GM12875 (cell line): ENCODE measurements at regions not wholly inside any gene's neighbourhood (a gene's known extent, or its start where the extent isn't known, plus 50 kb on each side); places are given as distances from the start of the nearest gene placed in this dataset.

ENCODE experiments used
- H3K4me3 ChIP-seq: one replicate; pipeline ENCODE4 v1.5.1; 2011; ENCODE audit warnings: low read depth, low read length, control low read depth
- TF ChIP-seq, protein P1 (sequence below): IDR thresholded peaks from 2 replicates; pipeline ENCODE4 v1.5.1; 2011; ENCODE audit warnings: low read depth, mild to moderate bottlenecking, control low read depth, inconsistent platforms, low read length, moderate library complexity, borderline replicate concordance; ENCODE audit not compliant: insufficient read depth

GRCh38 chr1:5231541-5232315, 577.3 kb downstream of the AJAP1 start:
- TF ChIP-seq, protein P1, sequence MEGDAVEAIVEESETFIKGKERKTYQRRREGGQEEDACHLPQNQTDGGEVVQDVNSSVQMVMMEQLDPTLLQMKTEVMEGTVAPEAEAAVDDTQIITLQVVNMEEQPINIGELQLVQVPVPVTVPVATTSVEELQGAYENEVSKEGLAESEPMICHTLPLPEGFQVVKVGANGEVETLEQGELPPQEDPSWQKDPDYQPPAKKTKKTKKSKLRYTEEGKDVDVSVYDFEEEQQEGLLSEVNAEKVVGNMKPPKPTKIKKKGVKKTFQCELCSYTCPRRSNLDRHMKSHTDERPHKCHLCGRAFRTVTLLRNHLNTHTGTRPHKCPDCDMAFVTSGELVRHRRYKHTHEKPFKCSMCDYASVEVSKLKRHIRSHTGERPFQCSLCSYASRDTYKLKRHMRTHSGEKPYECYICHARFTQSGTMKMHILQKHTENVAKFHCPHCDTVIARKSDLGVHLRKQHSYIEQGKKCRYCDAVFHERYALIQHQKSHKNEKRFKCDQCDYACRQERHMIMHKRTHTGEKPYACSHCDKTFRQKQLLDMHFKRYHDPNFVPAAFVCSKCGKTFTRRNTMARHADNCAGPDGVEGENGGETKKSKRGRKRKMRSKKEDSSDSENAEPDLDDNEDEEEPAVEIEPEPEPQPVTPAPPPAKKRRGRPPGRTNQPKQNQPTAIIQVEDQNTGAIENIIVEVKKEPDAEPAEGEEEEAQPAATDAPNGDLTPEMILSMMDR = no peak
- no peak overlapping the region for H3K4me3 ChIP-seq

- TF ChIP-seq, protein P1 = no peak
Observed at GRCh38 chr1:5227114-5227513, 572.7 kb downstream of the AJAP1 start.

DNA sequence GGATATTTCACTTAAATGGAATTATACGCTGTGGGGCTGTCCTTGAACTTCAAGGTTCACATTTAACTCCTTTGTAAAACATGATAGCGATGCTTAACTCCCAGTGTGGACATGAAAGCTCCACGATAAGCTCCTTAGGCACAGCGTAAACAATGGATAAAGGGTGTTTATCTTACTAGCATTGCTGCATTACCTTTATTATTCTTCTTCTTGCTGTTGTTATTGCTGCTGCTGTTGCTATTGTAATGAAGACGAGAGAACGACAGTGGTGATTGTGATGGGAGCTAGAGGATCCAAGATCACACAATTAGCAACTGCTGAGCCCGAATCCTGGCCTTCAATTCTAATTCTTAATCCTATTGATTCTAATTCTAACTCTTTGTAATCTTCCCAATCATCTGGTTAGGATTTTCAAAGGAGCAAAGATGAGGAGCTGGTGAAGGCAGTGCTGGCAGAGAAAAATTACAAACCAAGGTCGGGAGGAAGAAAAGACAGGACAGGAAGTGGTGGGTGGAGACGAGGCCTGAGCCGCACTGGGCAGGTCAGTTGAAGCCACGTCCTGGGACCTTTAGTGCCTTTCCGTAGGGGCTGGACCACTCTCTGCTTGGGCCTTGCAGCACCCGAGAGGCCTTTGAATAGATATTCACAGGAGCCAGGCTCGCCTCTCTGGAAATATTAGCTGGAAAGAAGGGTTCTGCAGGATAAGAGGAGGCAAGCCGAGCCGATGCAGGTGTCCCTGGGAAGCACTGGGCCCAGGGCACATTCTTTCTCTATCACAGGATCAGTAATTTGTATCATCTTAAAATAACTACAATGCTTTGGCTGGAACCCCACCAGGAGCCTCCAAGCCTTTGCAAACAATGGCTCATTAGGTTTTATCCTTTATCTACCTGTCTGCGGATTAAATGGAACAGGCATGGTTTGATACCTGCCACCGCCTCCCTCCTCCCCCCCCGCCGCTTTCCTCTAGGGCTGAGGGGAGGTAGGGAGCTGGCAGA, 571.6 kb downstream of the AJAP1 start:
- H3K4me3 ChIP-seq = no peak overlapping the region

More at GRCh38 chr1:5227114-5227513, 572.7 kb downstream of the AJAP1 start:
- no peak overlapping the region for H3K4me3 ChIP-seq

GRCh38 chr1:5223206-5223605, 568.8 kb downstream of the AJAP1 start:
- TF ChIP-seq, protein P1 = no peak
- H3K4me3 ChIP-seq = no peak overlapping the region

More for the DNA sequence above, 571.6 kb downstream of the AJAP1 start:
- TF ChIP-seq, protein P1 = no peak

DNA sequence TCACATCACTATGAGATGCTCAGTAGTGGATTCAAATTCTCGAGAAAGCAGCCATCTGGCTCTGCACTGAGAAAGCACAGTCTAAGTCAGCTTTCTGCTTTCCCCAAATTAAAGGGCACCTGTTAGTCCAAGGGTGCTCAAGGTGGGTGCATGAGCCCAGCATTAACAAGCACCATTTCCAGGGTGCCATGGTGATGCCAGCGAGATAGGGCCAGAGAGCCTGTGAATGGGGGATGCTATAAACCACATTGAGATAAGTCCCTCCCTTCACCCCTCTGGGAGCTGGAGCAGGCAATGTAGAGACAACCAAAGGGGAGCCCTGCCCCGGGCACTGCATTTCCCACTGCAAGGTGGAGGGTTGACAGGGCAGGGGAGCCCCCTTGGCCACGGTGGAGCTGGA, 568.2 kb downstream of the AJAP1 start:
- H3K4me3 ChIP-seq = no peak overlapping the region
- TF ChIP-seq, protein P1 = no peak

GRCh38 chr1:5221451-5221850, 567.0 kb downstream of the AJAP1 start:
- TF ChIP-seq, protein P1 = no peak
- no peak overlapping the region for H3K4me3 ChIP-seq
